WTC11 (cell line): ENCODE measurements at regions not wholly inside any gene's neighbourhood (a gene's known extent, or its start where the extent isn't known, plus 50 kb on each side); places are given as distances from the start of the nearest gene placed in this dataset.

Experiments used
- ATF2 ChIP-seq: sonication (generic); formaldehyde crosslinking; IDR thresholded peaks from 2 replicates; pipeline ENCODE4 v1.8.1; 2022; ENCODE audit warnings: low read depth, missing genetic modification reagents, borderline replicate concordance
- CTCF ChIP-seq: fragments of 200-600 bp; IDR thresholded peaks from 2 replicates; pipeline ENCODE4 v1.8.0; 2022; ENCODE audit warnings: antibody characterized with exemption
- E2F4 ChIP-seq: sonication (generic); formaldehyde crosslinking; IDR thresholded peaks from 2 replicates; pipeline ENCODE4 v1.8.1; 2022; ENCODE audit warnings: low read depth, mild to moderate bottlenecking, moderate library complexity, missing genetic modification reagents, borderline replicate concordance
- E2F5 ChIP-seq: sonication (generic); formaldehyde crosslinking; IDR thresholded peaks from 2 replicates; pipeline ENCODE4 v1.8.1; 2022; ENCODE audit warnings: mild to moderate bottlenecking, moderate library complexity, missing genetic modification reagents
- MAX ChIP-seq: sonication (generic); formaldehyde crosslinking; IDR thresholded peaks from 2 replicates; pipeline ENCODE4 v1.8.0; 2022; ENCODE audit warnings: mild to moderate bottlenecking, missing genetic modification reagents
- NR1H2 ChIP-seq: sonication (generic); formaldehyde crosslinking; IDR thresholded peaks from 2 replicates; pipeline ENCODE4 v1.9.0; 2021; ENCODE audit warnings: mild to moderate bottlenecking, moderate library complexity, missing genetic modification reagents
- USF1 ChIP-seq: sonication (generic); formaldehyde crosslinking; IDR thresholded peaks from 2 replicates; pipeline ENCODE4 v1.8.0; 2022; ENCODE audit warnings: mild to moderate bottlenecking, missing genetic modification reagents
- ZNF121 ChIP-seq: sonication (generic); formaldehyde crosslinking; IDR thresholded peaks from 2 replicates; pipeline ENCODE4 v1.8.0; 2023; ENCODE audit warnings: missing genetic modification reagents

- TF ChIP-seq E2F4 (no peak), CTCF (no peak), USF1 (CRISPR knock-in tag) (no peak), NR1H2 (CRISPR knock-in tag) (no peak), ZNF121 (no peak), E2F5 (CRISPR knock-in tag) (no peak), ATF2 (no peak), MAX (CRISPR knock-in tag) (no peak)
These were observed 1454.4 kb upstream of the CELF4 start for GRCh38 chr18:39019989-39020388.
